Nephron progenitor cell (in vitro differentiated cells): ENCODE measurements at regions not wholly inside any gene's neighbourhood (a gene's known extent, or its start where the extent isn't known, plus 50 kb on each side); places are given as distances from the start of the nearest gene placed in this dataset.

Experiments used
- DNase-seq: peaks from one replicate; pipeline ENCODE4 v3.0.0; 2021
- H3K27ac Mint-ChIP-seq: 2 replicates; pipeline ENCODE4 v1.8.0; 2021; ENCODE audit warnings: mild to moderate bottlenecking, moderate library complexity, mixed read lengths
- H3K27me3 Mint-ChIP-seq: 2 replicates; pipeline ENCODE4 v1.8.0; 2021; ENCODE audit warnings: mild to moderate bottlenecking, low read depth, mixed read lengths; ENCODE audit not compliant: poor library complexity
- H3K36me3 Mint-ChIP-seq: 2 replicates; pipeline ENCODE4 v1.8.0; 2021; ENCODE audit warnings: low read depth, mixed read lengths
- H3K4me1 Mint-ChIP-seq: 2 replicates; pipeline ENCODE4 v1.8.0; 2021; ENCODE audit warnings: mixed read lengths
- H3K4me3 Mint-ChIP-seq: 2 replicates; pipeline ENCODE4 v1.8.0; 2021; ENCODE audit warnings: mild to moderate bottlenecking, moderate library complexity, mixed read lengths
- H3K9me3 Mint-ChIP-seq: 2 replicates; pipeline ENCODE4 v1.8.0; 2021; ENCODE audit warnings: mild to moderate bottlenecking, moderate library complexity, mixed read lengths
- CTCF ChIP-seq: fragments of 200-600 bp; sonication (generic); IDR thresholded peaks from 2 replicates; pipeline ENCODE4 v1.5.0; 2021; ENCODE audit warnings: antibody characterized with exemption

GRCh38 chr18:73927496-73927895, 220.1 kb downstream of the FBXO15 start:
- Mint-ChIP-seq H3K4me1 (no peaks in the 10 kb centered on the region), H3K27ac (no peak overlapping the region), H3K9me3 (no peaks in the 10 kb centered on the region), H3K27me3 (peaks cover 8% of the 10 kb centered on the region), H3K36me3 (no peaks in the 10 kb centered on the region), H3K4me3 (no peak overlapping the region)
- DNase-seq = no peak
- no peak for TF ChIP-seq CTCF

- no peaks in the 10 kb centered on the region for H3K4me1 Mint-ChIP-seq
- H3K36me3 Mint-ChIP-seq = no peaks in the 10 kb centered on the region
- TF ChIP-seq CTCF = no peak
- H3K27ac Mint-ChIP-seq = no peak overlapping the region
- peaks cover 11% of the 10 kb centered on the region for H3K27me3 Mint-ChIP-seq
- no peaks in the 10 kb centered on the region for H3K9me3 Mint-ChIP-seq
- DNase-seq = no peak
- H3K4me3 Mint-ChIP-seq = no peak overlapping the region
Measured at GRCh38 chr18:73924836-73925235, 222.8 kb downstream of the FBXO15 start.

- no peaks in the 10 kb centered on the region for H3K9me3 Mint-ChIP-seq
- DNase-seq = no peak
- peaks cover 11% of the 10 kb centered on the region for H3K27me3 Mint-ChIP-seq
- no peaks in the 10 kb centered on the region for H3K4me1 Mint-ChIP-seq
- no peak overlapping the region for H3K4me3 Mint-ChIP-seq
- H3K36me3 Mint-ChIP-seq = no peaks in the 10 kb centered on the region
- H3K27ac Mint-ChIP-seq = no peak overlapping the region
- no peak for TF ChIP-seq CTCF
Measured at GRCh38 chr18:73924307-73924706, 223.3 kb downstream of the FBXO15 start.

- Mint-ChIP-seq H3K36me3 (no peaks in the 10 kb centered on the region), H3K4me1 (no peaks in the 10 kb centered on the region), H3K9me3 (no peaks in the 10 kb centered on the region), H3K27me3 (peaks cover 12% of the 10 kb centered on the region), H3K27ac (no peak overlapping the region), H3K4me3 (no peak overlapping the region)
- DNase-seq = no peak
- TF ChIP-seq CTCF = no peak
Measured at GRCh38 chr18:73923866-73924265, 223.8 kb downstream of the FBXO15 start.

GRCh38 chr18:73920033-73920432, 227.6 kb downstream of the FBXO15 start:
- Mint-ChIP-seq H3K9me3 (no peaks in the 10 kb centered on the region), H3K36me3 (no peaks in the 10 kb centered on the region), H3K27ac (no peak overlapping the region), H3K4me3 (no peak overlapping the region), H3K27me3 (peaks cover 15% of the 10 kb centered on the region), H3K4me1 (no peaks in the 10 kb centered on the region)
- TF ChIP-seq CTCF = no peak
- no peak for DNase-seq

GRCh38 chr18:73918816-73919215, 228.8 kb downstream of the FBXO15 start:
- Mint-ChIP-seq H3K36me3 (no peaks in the 10 kb centered on the region), H3K4me3 (no peak overlapping the region), H3K9me3 (no peaks in the 10 kb centered on the region), H3K27me3 (peaks cover 10% of the 10 kb centered on the region), H3K27ac (no peak overlapping the region), H3K4me1 (no peaks in the 10 kb centered on the region)
- no peak for DNase-seq
- TF ChIP-seq CTCF = no peak
